Activated CD4-positive, alpha-beta T cell treated with anti-CD3 and anti-CD28 coated beads for 36 hours (primary cell): ENCODE measurements at regions not wholly inside any gene's neighbourhood (a gene's known extent, or its start where the extent isn't known, plus 50 kb on each side); places are given as distances from the start of the nearest gene placed in this dataset.

Experiments
- ATAC-seq: fragments of 200-7000 bp; cut with Tn5 transposase; one replicate; pipeline ENCODE4 v1.10.0; 2021; ENCODE audit warnings: mild to moderate bottlenecking, moderate library complexity
- CTCF ChIA-PET: fragments of 350-600 bp; sonication (Branson Sonifier 250); formaldehyde crosslinking; loops from one replicate; lab custom pipeline; 2021; ENCODE audit warnings: antibody characterized with exemption; lab: Charles Lee
- POLR2A ChIA-PET: fragments of 350-600 bp; sonication (Branson Sonifier 250); formaldehyde crosslinking; loops from one replicate; lab custom pipeline; 2021; ENCODE audit warnings: antibody characterized with exemption, inconsistent platforms; lab: Charles Lee
- DNase-seq: peaks from one replicate; pipeline ENCODE4 v3.0.0-alpha.2; 2020
- H3K27ac Mint-ChIP-seq: one replicate; pipeline ENCODE4 v1.8.0; 2021; ENCODE audit warnings: mixed read lengths
- H3K27me3 Mint-ChIP-seq: one replicate; pipeline ENCODE4 v1.8.0; 2021; ENCODE audit warnings: mixed read lengths
- H3K36me3 Mint-ChIP-seq: one replicate; pipeline ENCODE4 v1.8.0; 2021; ENCODE audit warnings: low read depth, mixed read lengths
- H3K4me1 Mint-ChIP-seq: one replicate; pipeline ENCODE4 v1.8.0; 2021; ENCODE audit warnings: mixed read lengths
- H3K4me3 Mint-ChIP-seq: one replicate; pipeline ENCODE4 v1.8.0; 2021; ENCODE audit warnings: mild to moderate bottlenecking, moderate library complexity, mixed read lengths
- H3K9me3 Mint-ChIP-seq: one replicate; pipeline ENCODE4 v1.8.0; 2021; ENCODE audit warnings: low read depth, mixed read lengths
- intact Hi-C, 2 experiments: fragments of 100-400 bp; cut with DNase I in 1 of 2; cut with micrococcal nuclease in 1 of 2; formaldehyde crosslinking; loops; one replicate each; pipeline versions ENCODE4 v1.14.2 to v1.15.1; 2022 to 2024; cut with DNase I, micrococcal nuclease

DNA sequence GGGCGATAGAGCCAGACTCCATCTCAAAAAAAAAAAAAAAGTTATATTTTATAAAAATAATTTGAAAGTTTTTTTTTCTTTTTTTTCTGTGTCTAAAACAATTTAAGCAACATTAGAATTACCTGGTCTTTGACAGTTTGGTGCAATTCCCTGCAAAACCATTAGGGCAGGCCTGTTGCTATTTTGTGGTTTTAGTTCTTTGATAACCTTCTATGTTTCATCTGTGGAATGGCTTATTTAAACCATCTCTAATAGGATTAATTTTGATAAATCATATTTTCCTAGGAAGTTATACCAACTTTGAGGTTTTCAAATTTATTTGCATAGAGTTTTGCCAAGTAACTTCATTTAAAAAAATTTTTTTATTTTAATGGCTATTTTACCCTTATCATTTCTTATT, 141.2 kb upstream of the TWIST2 start:
- no peaks in the 10 kb centered on the region for H3K9me3 Mint-ChIP-seq
- H3K4me1 Mint-ChIP-seq: no peaks in the 10 kb centered on the region
- no peak for ATAC-seq
- peaks cover 11% of the 10 kb centered on the region for H3K27me3 Mint-ChIP-seq
- H3K4me3 Mint-ChIP-seq: no peak overlapping the region
- no peak for DNase-seq
- H3K36me3 Mint-ChIP-seq: no peaks in the 10 kb centered on the region
- ChIA-PET POLR2A (no interaction called here), CTCF (no interaction called here)
- intact Hi-C loops: no loop called here
- no peak overlapping the region for H3K27ac Mint-ChIP-seq

DNA sequence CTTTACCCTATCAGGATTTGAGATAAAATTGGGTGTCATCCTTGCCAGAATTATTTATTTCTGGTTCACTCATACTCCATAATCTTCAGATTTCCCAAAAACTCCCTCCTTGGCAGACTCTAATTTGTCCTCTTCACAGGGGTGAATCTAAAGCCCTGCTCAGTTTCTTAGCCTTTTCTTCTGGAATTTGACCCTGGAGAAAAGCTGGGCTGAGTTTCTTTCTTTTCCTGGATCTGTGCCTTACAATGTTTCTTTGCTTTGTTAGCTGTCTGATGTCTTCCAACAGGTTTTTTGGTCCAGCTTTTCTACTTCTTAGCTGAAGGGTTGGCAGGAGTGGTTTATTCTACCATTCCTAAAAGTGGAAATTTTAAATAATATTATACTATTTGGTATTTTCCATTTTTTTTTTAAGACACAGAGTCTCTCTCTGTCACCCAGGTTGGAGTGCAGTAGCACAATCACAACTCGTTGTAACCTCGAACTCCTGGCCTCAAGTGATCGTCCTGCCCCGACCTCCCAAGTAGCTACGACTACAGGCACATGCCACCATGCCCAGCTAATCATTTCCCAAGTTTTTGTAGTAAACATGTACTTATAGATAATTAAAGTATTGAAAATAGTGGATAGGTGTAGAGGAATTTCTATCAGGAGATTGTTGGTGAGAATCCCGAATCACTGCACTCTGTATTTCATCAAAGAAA, 138.4 kb upstream of the TWIST2 start:
- no peaks in the 10 kb centered on the region for H3K9me3 Mint-ChIP-seq
- H3K27ac Mint-ChIP-seq: no peak overlapping the region
- no peak for DNase-seq
- intact Hi-C loops: no loop called here
- CTCF ChIA-PET: no interaction called here
- ATAC-seq: no peak
- H3K4me3 Mint-ChIP-seq: no peak overlapping the region
- POLR2A ChIA-PET: no interaction called here
- H3K36me3 Mint-ChIP-seq: no peaks in the 10 kb centered on the region
- peaks cover 11% of the 10 kb centered on the region for H3K27me3 Mint-ChIP-seq
- no peaks in the 10 kb centered on the region for H3K4me1 Mint-ChIP-seq

DNA sequence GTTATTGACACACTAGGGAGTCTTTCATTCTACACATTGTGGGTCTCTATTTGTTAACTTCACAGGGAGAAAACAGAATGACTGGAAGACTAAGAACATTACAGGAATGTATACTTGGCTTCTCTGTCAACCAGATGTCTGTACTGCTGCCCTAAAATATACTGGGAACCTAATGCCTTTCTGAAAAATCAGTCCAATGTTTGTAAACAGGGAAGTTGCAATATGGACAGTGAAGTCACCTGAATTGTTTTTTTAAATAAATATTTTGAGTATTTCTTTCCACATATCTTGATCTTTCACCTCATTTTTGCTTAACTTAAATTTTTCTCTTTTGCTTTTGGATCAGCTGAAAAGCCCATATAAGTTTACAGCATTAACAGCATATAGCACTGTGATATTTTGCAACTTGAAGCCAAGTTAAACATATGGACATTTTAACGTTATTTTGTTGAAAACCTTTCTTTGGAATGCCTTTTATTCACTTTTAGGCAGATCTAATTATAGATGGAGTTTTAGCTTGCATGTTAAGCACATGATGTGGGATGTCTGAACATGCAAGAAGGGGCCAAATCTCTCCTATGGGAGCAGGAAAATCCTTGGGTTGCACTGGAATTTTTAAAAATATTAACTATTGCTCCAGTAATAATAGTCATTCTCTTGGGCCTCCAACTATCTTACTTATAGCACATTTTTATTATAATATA, 137.7 kb upstream of the TWIST2 start:
- no peaks in the 10 kb centered on the region for H3K9me3 Mint-ChIP-seq
- no peaks in the 10 kb centered on the region for H3K36me3 Mint-ChIP-seq
- H3K4me1 Mint-ChIP-seq: no peaks in the 10 kb centered on the region
- CTCF ChIA-PET: no interaction called here
- intact Hi-C loops: no loop called here
- POLR2A ChIA-PET: no interaction called here
- peaks cover 11% of the 10 kb centered on the region for H3K27me3 Mint-ChIP-seq
- H3K27ac Mint-ChIP-seq: no peak overlapping the region
- no peak overlapping the region for H3K4me3 Mint-ChIP-seq
- no peak for ATAC-seq
- no peak for DNase-seq

DNA sequence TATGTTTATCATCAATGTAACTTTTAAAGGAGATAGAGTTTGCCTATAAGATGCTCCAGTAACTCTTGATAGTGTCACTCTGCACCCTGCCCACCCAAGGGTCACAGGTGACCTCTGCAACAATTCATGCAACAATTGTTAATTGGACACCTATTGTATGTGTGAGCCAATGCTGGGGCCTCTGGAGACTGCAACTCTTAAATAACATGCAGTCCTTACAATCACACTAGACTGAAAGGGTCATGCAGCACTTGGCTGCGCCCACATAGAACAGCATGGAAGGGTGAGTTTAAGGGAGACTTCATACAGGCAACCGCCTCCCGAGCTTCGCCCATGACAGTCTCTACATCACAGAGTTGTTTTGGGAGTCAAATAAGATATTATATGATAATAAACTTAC, 137.1 kb upstream of the TWIST2 start:
- ATAC-seq (no peak), DNase-seq (no peak)
- H3K27ac Mint-ChIP-seq: no peak overlapping the region
- ChIA-PET CTCF (no interaction called here), POLR2A (no interaction called here)
- H3K9me3 Mint-ChIP-seq: no peaks in the 10 kb centered on the region
- intact Hi-C loops: no loop called here
- peaks cover 13% of the 10 kb centered on the region for H3K27me3 Mint-ChIP-seq
- no peak overlapping the region for H3K4me3 Mint-ChIP-seq
- H3K36me3 Mint-ChIP-seq: no peaks in the 10 kb centered on the region
- H3K4me1 Mint-ChIP-seq: no peaks in the 10 kb centered on the region

DNA sequence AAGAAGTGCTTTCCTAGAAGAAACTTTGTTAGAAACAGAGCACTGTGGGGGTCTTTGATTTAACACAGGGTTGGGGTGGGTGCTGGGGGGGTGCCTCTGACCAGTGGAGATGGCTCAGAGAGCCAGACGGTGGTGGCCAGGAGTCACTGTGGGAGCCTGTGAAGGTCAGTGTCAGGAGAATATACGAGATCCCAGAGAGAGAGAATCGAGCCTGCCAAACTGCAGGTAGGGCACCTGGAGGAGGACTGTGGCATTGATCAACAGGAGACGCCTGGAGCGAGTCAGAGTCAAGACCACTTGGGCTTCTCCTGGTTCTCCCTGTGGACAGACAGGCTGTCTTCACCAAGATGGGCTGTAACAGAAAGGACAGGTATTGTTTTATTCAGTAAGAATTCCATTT, 136.5 kb upstream of the TWIST2 start:
- DNase-seq (no peak), ATAC-seq (no peak)
- intact Hi-C loops: no loop called here
- Mint-ChIP-seq H3K27ac (no peak overlapping the region), H3K36me3 (no peaks in the 10 kb centered on the region), H3K27me3 (peaks cover 15% of the 10 kb centered on the region), H3K4me3 (no peak overlapping the region), H3K4me1 (no peaks in the 10 kb centered on the region), H3K9me3 (no peaks in the 10 kb centered on the region)
- ChIA-PET CTCF (no interaction called here), POLR2A (no interaction called here)

DNA sequence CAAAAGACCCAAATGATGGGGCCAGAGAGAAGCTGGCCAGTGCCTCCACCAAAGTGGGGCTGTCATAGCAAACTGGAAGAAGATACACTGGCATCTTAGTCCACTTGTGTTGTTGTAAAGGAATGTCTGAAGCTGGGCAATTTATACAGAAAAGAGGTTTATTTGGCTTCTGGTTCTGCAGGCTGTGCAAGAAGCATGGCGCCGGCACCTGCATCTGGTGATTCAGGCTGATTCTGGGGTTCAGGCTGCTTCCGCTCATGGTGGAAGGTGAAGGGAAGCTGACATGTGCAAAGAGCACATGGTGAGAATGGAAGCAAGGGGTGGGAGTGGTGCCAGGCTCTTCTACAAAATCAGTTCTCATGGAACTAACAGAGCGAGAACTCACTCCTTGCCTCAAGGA, 135.9 kb upstream of the TWIST2 start:
- no peak for DNase-seq
- ChIA-PET CTCF (no interaction called here), POLR2A (no interaction called here)
- Mint-ChIP-seq H3K27ac (no peak overlapping the region), H3K4me3 (no peak overlapping the region), H3K27me3 (peaks cover 20% of the 10 kb centered on the region), H3K9me3 (no peaks in the 10 kb centered on the region), H3K4me1 (no peaks in the 10 kb centered on the region), H3K36me3 (no peaks in the 10 kb centered on the region)
- no peak for ATAC-seq
- intact Hi-C loops: no loop called here

DNA sequence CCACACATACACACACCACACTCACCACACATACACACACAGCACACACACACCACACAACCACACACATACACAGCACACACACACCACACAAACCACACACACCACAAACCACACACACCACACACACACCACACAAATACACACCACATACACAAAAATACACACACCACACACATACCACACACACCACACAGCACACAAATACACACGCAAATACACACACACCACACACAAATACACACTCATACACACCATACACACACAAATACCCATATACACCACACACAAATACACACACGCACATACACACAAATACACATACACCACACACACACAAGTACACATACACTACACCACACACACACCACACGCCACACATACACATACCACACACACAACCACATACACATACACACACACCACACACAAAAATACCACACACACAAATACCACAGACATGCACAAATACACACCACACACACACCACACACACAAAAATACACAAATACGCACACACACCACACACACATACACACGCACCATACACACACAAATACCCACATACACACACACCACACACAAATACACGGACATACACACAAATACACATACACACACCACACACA, 134.6 kb upstream of the TWIST2 start:
- no peaks in the 10 kb centered on the region for H3K4me1 Mint-ChIP-seq
- ATAC-seq (no peak), DNase-seq (no peak)
- peaks cover 17% of the 10 kb centered on the region for H3K27me3 Mint-ChIP-seq
- H3K9me3 Mint-ChIP-seq: no peaks in the 10 kb centered on the region
- POLR2A ChIA-PET: no interaction called here
- no peak overlapping the region for H3K27ac Mint-ChIP-seq
- H3K36me3 Mint-ChIP-seq: no peaks in the 10 kb centered on the region
- intact Hi-C loops: no loop called here
- CTCF ChIA-PET: no interaction called here
- H3K4me3 Mint-ChIP-seq: no peak overlapping the region

DNA sequence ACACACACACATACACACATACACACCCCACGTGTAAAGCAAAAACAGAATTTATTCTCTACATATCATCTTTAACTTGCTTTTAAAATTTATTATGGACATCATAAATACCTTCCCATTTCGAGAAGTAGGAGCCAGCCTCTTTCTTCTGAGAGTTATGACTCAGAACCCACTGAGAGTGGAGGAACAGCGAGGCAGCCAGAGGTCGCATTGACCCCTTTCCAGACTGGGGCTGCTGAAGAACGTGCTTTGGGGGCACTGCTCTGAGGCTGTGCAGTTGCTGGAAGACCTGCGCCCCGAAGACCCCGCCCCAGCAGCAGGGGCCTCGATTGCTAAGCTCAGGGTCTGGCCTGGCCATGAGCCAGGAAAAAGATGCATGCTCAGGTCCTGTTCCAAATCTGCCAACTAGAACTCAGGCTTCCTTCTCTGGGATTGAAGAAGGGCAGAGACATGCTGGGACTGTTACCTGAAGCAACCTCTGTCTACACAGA, 133.8 kb upstream of the TWIST2 start:
- Mint-ChIP-seq H3K4me1 (no peaks in the 10 kb centered on the region), H3K27me3 (peaks cover 13% of the 10 kb centered on the region), H3K36me3 (no peaks in the 10 kb centered on the region), H3K9me3 (no peaks in the 10 kb centered on the region), H3K4me3 (no peak overlapping the region), H3K27ac (no peak overlapping the region)
- intact Hi-C loops: no loop called here
- CTCF ChIA-PET: no interaction called here
- POLR2A ChIA-PET: no interaction called here
- ATAC-seq (no peak), DNase-seq (no peak)

DNA sequence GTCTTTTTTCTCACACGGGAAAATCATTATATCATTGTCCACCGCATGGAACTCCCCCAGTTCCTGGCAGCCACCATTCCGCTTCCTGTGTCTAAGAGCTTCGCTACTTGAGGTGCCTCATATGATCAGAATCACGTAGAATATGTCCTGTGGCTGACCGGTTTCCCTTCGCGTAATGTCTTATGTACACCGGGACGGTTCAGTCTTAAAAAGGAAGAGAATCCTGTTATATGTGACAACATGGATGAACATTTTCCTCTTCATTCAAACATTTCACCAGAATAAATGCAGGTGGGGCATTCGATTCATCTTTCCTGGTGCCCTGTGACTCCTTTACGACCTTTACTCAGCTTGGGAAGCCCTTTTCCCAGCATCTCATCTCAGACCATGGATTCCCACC, 131.7 kb upstream of the TWIST2 start:
- DNase-seq: no peak
- intact Hi-C loops: no loop called here

DNA sequence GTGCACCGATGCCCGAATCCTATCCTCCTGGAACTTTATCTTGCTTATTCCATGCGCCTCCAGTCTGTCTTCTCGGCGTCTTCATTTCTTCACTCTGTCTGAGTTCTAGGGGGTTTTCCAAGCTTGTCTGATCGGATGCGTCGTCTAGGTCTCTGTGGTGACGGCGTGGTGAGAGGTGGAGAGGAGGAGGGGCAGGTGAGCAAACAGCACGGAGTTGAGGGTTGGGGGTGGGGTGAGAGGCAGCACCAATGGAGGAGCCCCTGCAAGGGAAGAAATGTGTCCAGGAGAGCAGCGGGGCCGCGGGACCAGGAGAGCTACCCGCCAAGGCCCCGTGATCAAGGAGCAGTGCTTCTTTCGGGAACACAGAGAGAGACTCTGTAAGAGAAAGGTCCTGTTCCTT, 131.3 kb upstream of the TWIST2 start:
- peaks cover 19% of the 10 kb centered on the region for H3K27me3 Mint-ChIP-seq

More for the DNA sequence above, 131.7 kb upstream of the TWIST2 start:
- ATAC-seq: no peak
- H3K27ac Mint-ChIP-seq: no peak overlapping the region
- H3K27me3 Mint-ChIP-seq: peaks cover 19% of the 10 kb centered on the region
- no peaks in the 10 kb centered on the region for H3K9me3 Mint-ChIP-seq
- H3K36me3 Mint-ChIP-seq: no peaks in the 10 kb centered on the region
- no peaks in the 10 kb centered on the region for H3K4me1 Mint-ChIP-seq
- ChIA-PET CTCF (interaction anchor here (0.6 kb wide), 1 partner anchor 1161 kb away, joined by 4 read pairs; no protein-coding TSS in a partner anchor), POLR2A (no interaction called here)
- H3K4me3 Mint-ChIP-seq: no peak overlapping the region

DNA sequence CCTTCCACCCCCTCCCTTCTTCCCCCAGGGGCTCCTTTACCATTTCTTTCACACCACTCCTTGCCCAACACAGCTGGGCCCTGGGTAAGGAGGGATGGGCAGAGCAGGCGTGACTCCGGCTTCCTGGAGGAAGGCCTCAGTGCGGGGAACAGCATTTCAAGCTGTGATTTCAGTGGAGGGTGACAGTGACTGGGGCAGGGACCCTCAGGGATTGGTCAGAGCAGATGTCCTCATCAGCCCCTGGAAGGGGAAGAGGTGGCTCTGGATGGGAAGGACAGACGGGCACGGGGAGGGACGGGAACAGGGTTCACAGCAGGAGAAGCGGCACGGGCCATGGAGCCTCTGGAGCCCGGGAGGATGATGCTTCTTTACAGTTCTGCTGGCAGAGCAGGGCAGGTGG, 130.8 kb upstream of the TWIST2 start:
- POLR2A ChIA-PET: no interaction called here
- no peaks in the 10 kb centered on the region for H3K9me3 Mint-ChIP-seq
- ATAC-seq (no peak), DNase-seq (no peak)
- CTCF ChIA-PET: no interaction called here
- no peak overlapping the region for H3K27ac Mint-ChIP-seq
- H3K36me3 Mint-ChIP-seq: no peaks in the 10 kb centered on the region
- H3K4me1 Mint-ChIP-seq: no peaks in the 10 kb centered on the region
- peaks cover 19% of the 10 kb centered on the region for H3K27me3 Mint-ChIP-seq
- intact Hi-C loops: no loop called here
- H3K4me3 Mint-ChIP-seq: no peak overlapping the region

More for the DNA sequence above, 131.3 kb upstream of the TWIST2 start:
- DNase-seq: no peak
- CTCF ChIA-PET: interaction anchor here (0.6 kb wide), 1 partner anchor 1161 kb away, joined by 4 read pairs; no protein-coding TSS in a partner anchor
- Mint-ChIP-seq H3K27ac (no peak overlapping the region), H3K9me3 (no peaks in the 10 kb centered on the region), H3K4me1 (no peaks in the 10 kb centered on the region), H3K4me3 (no peak overlapping the region), H3K36me3 (no peaks in the 10 kb centered on the region)
- POLR2A ChIA-PET: no interaction called here
- intact Hi-C loops: no loop called here
- ATAC-seq: no peak

DNA sequence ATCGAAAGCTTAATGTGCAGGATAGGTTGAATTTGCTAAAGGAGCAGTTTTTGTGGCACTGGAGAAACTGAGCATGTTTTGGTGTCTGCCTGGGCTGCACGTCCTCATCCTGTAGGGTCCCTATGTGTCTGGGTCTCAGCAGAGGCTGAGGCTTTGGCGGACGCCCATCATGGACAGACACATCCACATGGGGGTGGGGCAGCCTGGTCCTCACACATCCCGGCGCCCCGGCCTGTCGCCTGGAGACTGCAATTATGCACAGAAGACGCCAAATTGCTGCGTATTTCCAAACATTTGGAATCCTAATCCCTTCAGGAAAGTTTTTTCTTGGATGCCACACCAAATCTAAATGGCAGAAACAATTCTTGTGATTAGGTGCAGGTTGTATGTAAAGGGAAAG, 128.2 kb upstream of the TWIST2 start:
- intact Hi-C loops: loop anchor here (1.0 to 5.0 kb wide), 2 partner anchors 66 to 68 kb away; no protein-coding TSS in a partner anchor
- ChIA-PET POLR2A (no interaction called here), CTCF (interaction anchor here (1.0 kb wide), 1 partner anchor 13 kb away, joined by 4 read pairs; no protein-coding TSS in a partner anchor)
- no peak overlapping the region for H3K27ac Mint-ChIP-seq
- no peak overlapping the region for H3K4me3 Mint-ChIP-seq
- DNase-seq (no peak), ATAC-seq (no peak)
- H3K27me3 Mint-ChIP-seq: peaks cover 20% of the 10 kb centered on the region
- H3K36me3 Mint-ChIP-seq: no peaks in the 10 kb centered on the region
- peaks cover 2% of the 10 kb centered on the region for H3K9me3 Mint-ChIP-seq
- H3K4me1 Mint-ChIP-seq: no peaks in the 10 kb centered on the region
